Natural killer cell (primary cell): ENCODE measurements at regions not wholly inside any gene's neighbourhood (a gene's known extent, or its start where the extent isn't known, plus 50 kb on each side); places are given as distances from the start of the nearest gene placed in this dataset.

Experiments used
- ATAC-seq, 3 donors: fragments of 150-1000 bp in 2 of 3; fragments of 200-7000 bp in 1 of 3; cut with Tn5 transposase; 1 replicate in 1 of 3; 2 replicates in 2 of 3; pipeline ENCODE4 v1.10.0; 2021; ENCODE audit warnings: mild to moderate bottlenecking in 2 of 3, moderate library complexity in 2 of 3
- DNase-seq, 2 donors: peaks; one replicate each; pipeline versions ENCODE4 v3.0.0 to v3.0.0-alpha.2; 2013 to 2021; ENCODE audit warnings: mixed read lengths in 1 of 2
- H3K27ac ChIP-seq: one replicate; pipeline ENCODE4 v1.5.1; 2013; ENCODE audit warnings: mild to moderate bottlenecking, low read length
- H3K27me3 ChIP-seq: one replicate; pipeline ENCODE4 v1.6.1; 2013; ENCODE audit warnings: low read length; ENCODE audit not compliant: control insufficient read depth, insufficient read depth
- H3K36me3 ChIP-seq: one replicate; pipeline ENCODE4 v1.6.1; 2013; ENCODE audit warnings: low read length; ENCODE audit not compliant: control insufficient read depth, insufficient read depth
- H3K4me1 ChIP-seq: one replicate; pipeline ENCODE4 v1.6.1; 2013; ENCODE audit warnings: low read length; ENCODE audit not compliant: control insufficient read depth, insufficient read depth
- H3K4me3 ChIP-seq: one replicate; pipeline ENCODE4 v1.5.1; 2013; ENCODE audit warnings: low read length
- H3K9me3 ChIP-seq: one replicate; pipeline ENCODE4 v1.6.1; 2013; ENCODE audit warnings: low read length; ENCODE audit not compliant: control insufficient read depth, insufficient read depth
- H3K27ac Mint-ChIP-seq, 2 donors: one replicate each; pipeline ENCODE4 v1.8.0; 2022; ENCODE audit warnings: mild to moderate bottlenecking in 2 of 2, mixed read lengths in 2 of 2, moderate library complexity in 1 of 2
- H3K27me3 Mint-ChIP-seq, 2 donors: one replicate each; pipeline ENCODE4 v1.8.0; 2022; ENCODE audit warnings: low read depth in 2 of 2, mixed read lengths in 2 of 2
- H3K36me3 Mint-ChIP-seq: one replicate; pipeline ENCODE4 v1.8.0; 2022; ENCODE audit warnings: mixed read lengths
- H3K4me1 Mint-ChIP-seq, 2 donors: one replicate each; pipeline ENCODE4 v1.8.0; 2022; ENCODE audit warnings: mixed read lengths in 2 of 2
- H3K4me3 Mint-ChIP-seq: one replicate; pipeline ENCODE4 v1.8.0; 2022; ENCODE audit warnings: mild to moderate bottlenecking, moderate library complexity, mixed read lengths
- H3K9me3 Mint-ChIP-seq, 2 donors: one replicate each; pipeline ENCODE4 v1.8.0; 2022; ENCODE audit warnings: mixed read lengths in 2 of 2
- CTCF ChIP-seq: fragments of 200-600 bp; IDR thresholded peaks from one replicate; pipeline ENCODE4 v1.8.0; 2022; ENCODE audit warnings: antibody characterized with exemption
- WGBS: methylation state at CpG from one replicate; pipeline ENCODE4 v1.1.7; 2013; ENCODE audit warnings: missing lambda C conversion rate; ENCODE audit not compliant: insufficient coverage; 5-methylcytosine and 5-hydroxymethylcytosine counted together
- intact Hi-C: fragments of 100-400 bp; cut with micrococcal nuclease; formaldehyde crosslinking; loops from one replicate; pipeline ENCODE4 v1.14.2; 2022

DNA sequence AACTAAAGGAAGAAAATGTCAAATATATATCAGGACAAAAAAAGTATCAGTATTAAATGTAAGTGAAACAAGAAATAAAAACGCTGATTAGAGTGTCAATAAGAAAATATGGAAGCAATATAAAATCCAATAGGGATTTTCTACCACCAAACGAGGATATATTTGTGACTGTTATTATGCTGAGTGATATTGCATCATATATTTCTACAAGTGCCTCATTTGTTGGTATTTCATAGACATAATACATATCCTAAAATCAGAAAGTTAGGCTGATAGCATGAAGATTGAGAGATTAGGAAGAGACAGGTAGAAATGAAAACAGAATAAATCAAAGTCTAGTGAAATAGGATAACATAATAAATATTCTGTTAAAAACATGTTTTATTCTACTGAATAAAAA lies 429.2 kb upstream of the IRAK1BP1 start:
- Mint-ChIP-seq H3K27ac (no peak overlapping the region), H3K27me3 (no peaks in the 10 kb centered on the region), H3K9me3 (peaks cover 14 to 20% of the 10 kb centered on the region in 2 donors), H3K36me3 (no peaks in the 10 kb centered on the region), H3K4me3 (no peak overlapping the region), H3K4me1 (no peaks in the 10 kb centered on the region)
- peaks cover 3% of the 10 kb centered on the region for H3K9me3 ChIP-seq
- intact Hi-C loops: no loop called here
- 100% methylated on average over 1 of the region's 2 CpGs for WGBS
- DNase-seq (no peak), ATAC-seq (no peak)
- no peak for TF ChIP-seq CTCF
- H3K27me3 ChIP-seq: no peaks in the 10 kb centered on the region
- no peak overlapping the region for H3K27ac ChIP-seq
- H3K36me3 ChIP-seq: no peaks in the 10 kb centered on the region
- no peaks in the 10 kb centered on the region for H3K4me1 ChIP-seq
- no peak overlapping the region for H3K4me3 ChIP-seq

DNA sequence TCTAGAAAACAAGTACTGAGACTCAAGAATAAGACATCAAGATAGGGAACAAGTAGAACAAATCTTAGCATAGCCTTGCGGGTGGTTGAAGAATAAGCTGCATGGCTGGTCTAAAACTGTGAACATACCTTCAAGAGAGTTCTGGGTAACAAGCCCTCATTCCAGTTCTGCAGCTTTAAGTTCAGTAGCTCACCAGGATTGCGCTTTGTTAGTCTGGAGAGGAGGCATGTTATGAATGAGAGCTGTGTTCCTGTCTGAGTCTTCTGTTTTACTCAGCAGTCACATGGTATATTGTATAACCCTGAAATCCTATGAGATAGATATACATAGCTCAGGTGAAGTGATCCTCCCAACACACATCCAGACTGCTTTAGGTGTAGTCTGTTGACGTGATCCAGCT lies 406.6 kb upstream of the IRAK1BP1 start:
- no peaks in the 10 kb centered on the region for H3K27me3 ChIP-seq
- peaks cover 19 to 20% of the 10 kb centered on the region in 2 donors for H3K9me3 Mint-ChIP-seq
- no peaks in the 10 kb centered on the region for H3K4me1 ChIP-seq
- no peak for DNase-seq
- no peak for TF ChIP-seq CTCF
- no peaks in the 10 kb centered on the region for H3K4me1 Mint-ChIP-seq
- no peaks in the 10 kb centered on the region for H3K36me3 ChIP-seq
- peaks cover 5% of the 10 kb centered on the region for H3K9me3 ChIP-seq
- no peaks in the 10 kb centered on the region for H3K36me3 Mint-ChIP-seq
- H3K4me3 Mint-ChIP-seq: no peak overlapping the region
- H3K27ac ChIP-seq: no peak overlapping the region
- H3K4me3 ChIP-seq: no peak overlapping the region
- no peak for ATAC-seq
- H3K27me3 Mint-ChIP-seq: no peaks in the 10 kb centered on the region
- intact Hi-C loops: no loop called here
- 61% methylated on average over 3 of the region's 3 CpGs for WGBS
- H3K27ac Mint-ChIP-seq: no peak overlapping the region

GRCh38 chr6:78462728-78463127 lies 404.6 kb upstream of the IRAK1BP1 start:
- peaks cover 5% of the 10 kb centered on the region for H3K9me3 ChIP-seq
- no peak for TF ChIP-seq CTCF
- Mint-ChIP-seq H3K4me3 (no peak overlapping the region), H3K27me3 (no peaks in the 10 kb centered on the region), H3K36me3 (no peaks in the 10 kb centered on the region), H3K4me1 (no peaks in the 10 kb centered on the region), H3K9me3 (peaks cover 15 to 17% of the 10 kb centered on the region in 2 donors), H3K27ac (no peak overlapping the region)
- ATAC-seq: no peak
- no peak overlapping the region for H3K27ac ChIP-seq
- intact Hi-C loops: no loop called here
- DNase-seq: no peak
- H3K27me3 ChIP-seq: no peaks in the 10 kb centered on the region
- WGBS: 88% methylated on average over 10 of the region's 10 CpGs
- no peak overlapping the region for H3K4me3 ChIP-seq
- no peaks in the 10 kb centered on the region for H3K36me3 ChIP-seq
- H3K4me1 ChIP-seq: no peaks in the 10 kb centered on the region

DNA sequence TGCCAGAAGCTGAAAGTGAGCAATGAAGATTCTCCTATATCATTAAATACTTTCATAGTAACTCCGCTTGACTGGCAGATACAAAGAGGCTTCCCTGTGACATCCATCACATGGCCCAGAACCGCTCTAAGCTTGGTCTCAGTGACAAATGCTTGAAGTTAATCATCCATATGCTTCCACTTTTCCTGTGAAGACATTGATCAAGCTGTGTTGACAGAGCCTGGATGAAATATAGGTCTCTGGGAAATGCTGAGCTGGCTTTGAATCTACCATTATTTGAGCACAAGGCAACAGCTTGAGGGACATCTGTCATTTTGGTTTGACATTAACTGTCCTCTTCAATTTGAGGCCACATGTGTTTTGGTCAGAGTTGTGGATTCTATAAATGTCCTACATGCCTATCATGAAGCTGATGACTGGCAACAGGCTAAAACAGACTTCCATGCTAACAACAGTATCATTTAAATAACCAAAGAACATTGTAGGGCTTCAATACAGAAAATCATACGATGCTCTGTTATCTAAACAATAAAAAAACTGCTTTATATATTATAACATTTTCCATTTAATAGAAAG lies 402.2 kb upstream of the IRAK1BP1 start:
- Mint-ChIP-seq H3K27me3 (no peaks in the 10 kb centered on the region), H3K36me3 (no peaks in the 10 kb centered on the region), H3K27ac (no peak overlapping the region), H3K4me3 (no peak overlapping the region), H3K9me3 (peaks cover 8 to 11% of the 10 kb centered on the region in 2 donors), H3K4me1 (no peaks in the 10 kb centered on the region)
- H3K4me3 ChIP-seq: no peak overlapping the region
- no peaks in the 10 kb centered on the region for H3K27me3 ChIP-seq
- no peak overlapping the region for H3K27ac ChIP-seq
- intact Hi-C loops: no loop called here
- H3K36me3 ChIP-seq: no peaks in the 10 kb centered on the region
- peaks cover 5% of the 10 kb centered on the region for H3K9me3 ChIP-seq
- WGBS: 82% methylated on average over 2 of the region's 3 CpGs
- DNase-seq (no peak), ATAC-seq (no peak)
- no peak for TF ChIP-seq CTCF
- no peaks in the 10 kb centered on the region for H3K4me1 ChIP-seq
